Sigmoid colon (tissue), 6 donors: ENCODE measurements at regions not wholly inside any gene's neighbourhood (a gene's known extent, or its start where the extent isn't known, plus 50 kb on each side); places are given as distances from the start of the nearest gene placed in this dataset.

Source experiments
- DNase-seq: peaks from one replicate; pipeline ENCODE4 v3.0.0-alpha.2; 2019
- H3K27ac ChIP-seq, 4 donors: fragments of 200-600 bp; sonication (generic); one replicate each; pipeline ENCODE4 v1.5.1; 2016 to 2019; ENCODE audit warnings: mild to moderate bottlenecking in 1 of 4
- H3K27me3 ChIP-seq, 3 donors: fragments of 200-600 bp; sonication (generic); one replicate each; pipeline ENCODE4 v1.5.1; 2019; ENCODE audit warnings: mild to moderate bottlenecking in 1 of 3
- H3K36me3 ChIP-seq, 4 donors: fragments of 200-600 bp; sonication (generic); one replicate each; pipeline ENCODE4 v1.5.1; 2016 to 2019
- H3K4me1 ChIP-seq, 4 donors: fragments of 200-600 bp; sonication (generic); one replicate each; pipeline ENCODE4 v1.5.1; 2017 to 2019
- H3K4me3 ChIP-seq, 4 donors: fragments of 200-600 bp; sonication (generic); one replicate each; pipeline ENCODE4 v1.5.1; 2017 to 2019; ENCODE audit warnings: mild to moderate bottlenecking in 2 of 4, moderate library complexity in 1 of 4
- H3K9me3 ChIP-seq, 4 donors: fragments of 200-600 bp in 3 of 4; sonication (generic) in 3 of 4; one replicate each; pipeline versions ENCODE4 v1.5.1 to v1.6.1; 2013 to 2019
- EP300 ChIP-seq, 4 donors: sonication (generic); formaldehyde crosslinking; IDR thresholded peaks; one replicate each; pipeline ENCODE4 v1.6.1; 2017; ENCODE audit warnings: antibody characterized with exemption in 4 of 4
- POLR2A ChIP-seq, 2 donors: fragments of 450-650 bp; IDR thresholded peaks; one replicate each; pipeline ENCODE4 v1.6.1; 2016; ENCODE audit warnings: antibody characterized with exemption in 2 of 2, mild to moderate bottlenecking in 2 of 2, moderate library complexity in 2 of 2
- POLR2AphosphoS5 ChIP-seq, 4 donors: sonication (generic); formaldehyde crosslinking; IDR thresholded peaks; one replicate each; pipeline ENCODE4 v1.6.1; 2017; ENCODE audit warnings: antibody characterized with exemption in 4 of 4
- WGBS, 2 donors: extraction: QIAGEN DNeasy Blood & Tissue Kit; methylation state at CpG; one replicate each; pipeline ENCODE4 v1.1.7; 2013; 5-methylcytosine and 5-hydroxymethylcytosine counted together
- intact Hi-C: fragments of 100-400 bp; cut with DNase I; formaldehyde crosslinking; loops from one replicate; pipeline ENCODE4 v1.15.1; 2023
- TF ChIP-seq, protein P1 (sequence below), 4 experiments: fragments of 450-650 bp in 3 of 4; fragments of 200-600 bp in 1 of 4; IDR thresholded peaks; one replicate each; pipeline ENCODE4 v1.5.1; 2016 to 2019; ENCODE audit warnings: antibody characterized with exemption in 4 of 4, mild to moderate bottlenecking in 3 of 4, moderate library complexity in 2 of 4
- donor health status: healthy with polysubstance abuse.
- donor health status: healthy.

DNA sequence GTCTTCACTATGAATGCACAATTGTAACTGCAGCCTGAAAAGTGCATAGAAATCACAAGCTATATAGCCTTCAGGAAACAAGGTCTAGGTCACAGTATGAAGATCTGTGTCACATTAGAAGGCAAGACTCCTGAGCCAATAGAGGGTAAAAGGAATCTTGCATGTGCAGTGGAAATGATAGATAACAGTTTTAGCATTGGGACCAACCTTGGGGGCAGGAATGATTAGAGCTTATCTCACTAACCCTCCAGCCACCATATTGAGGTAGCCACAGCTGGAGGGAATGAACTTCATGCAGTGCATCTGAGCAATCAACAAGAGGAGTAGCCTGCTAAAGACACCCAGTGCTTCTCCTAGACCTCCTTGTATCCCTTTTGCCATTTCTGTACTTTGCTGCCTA is 390.1 kb downstream of the LTN1 start:
- Histone ChIP-seq H3K27ac (no peak overlapping the region), H3K9me3 (peaks cover 0 to 10% (median under 1%) of the 10 kb centered on the region in 4 donors), H3K4me3 (no peak overlapping the region), H3K4me1 (no peaks in the 10 kb centered on the region), H3K27me3 (no peaks in the 10 kb centered on the region), H3K36me3 (no peaks in the 10 kb centered on the region)
- intact Hi-C loops, result no loop called here
- no peak for DNase-seq
- TF ChIP-seq POLR2AphosphoS5 (IDR thresholded peaks at IDR 0.05), result no peak

GRCh38 chr21:28598214-28598613 is 394.5 kb downstream of the LTN1 start:
- no peaks in the 10 kb centered on the region for H3K36me3 ChIP-seq
- no peak for DNase-seq
- no peaks in the 10 kb centered on the region for H3K27me3 ChIP-seq
- no peak overlapping the region for H3K27ac ChIP-seq
- no peaks in the 10 kb centered on the region for H3K4me1 ChIP-seq
- H3K4me3 ChIP-seq, result no peak overlapping the region
- intact Hi-C loops, result no loop called here
- H3K9me3 ChIP-seq, result peaks cover 0 to 10% (median under 1%) of the 10 kb centered on the region in 4 donors
- 89 to 91% methylated on average over 3 of the region's 3 CpGs for WGBS, 2 donors
- TF ChIP-seq EP300 (IDR thresholded peaks at IDR 0.05) (no peak), POLR2AphosphoS5 (IDR thresholded peaks at IDR 0.05) (no peak), POLR2A (IDR thresholded peaks at IDR 0.05) (no peak)
- TF ChIP-seq, protein P1, sequence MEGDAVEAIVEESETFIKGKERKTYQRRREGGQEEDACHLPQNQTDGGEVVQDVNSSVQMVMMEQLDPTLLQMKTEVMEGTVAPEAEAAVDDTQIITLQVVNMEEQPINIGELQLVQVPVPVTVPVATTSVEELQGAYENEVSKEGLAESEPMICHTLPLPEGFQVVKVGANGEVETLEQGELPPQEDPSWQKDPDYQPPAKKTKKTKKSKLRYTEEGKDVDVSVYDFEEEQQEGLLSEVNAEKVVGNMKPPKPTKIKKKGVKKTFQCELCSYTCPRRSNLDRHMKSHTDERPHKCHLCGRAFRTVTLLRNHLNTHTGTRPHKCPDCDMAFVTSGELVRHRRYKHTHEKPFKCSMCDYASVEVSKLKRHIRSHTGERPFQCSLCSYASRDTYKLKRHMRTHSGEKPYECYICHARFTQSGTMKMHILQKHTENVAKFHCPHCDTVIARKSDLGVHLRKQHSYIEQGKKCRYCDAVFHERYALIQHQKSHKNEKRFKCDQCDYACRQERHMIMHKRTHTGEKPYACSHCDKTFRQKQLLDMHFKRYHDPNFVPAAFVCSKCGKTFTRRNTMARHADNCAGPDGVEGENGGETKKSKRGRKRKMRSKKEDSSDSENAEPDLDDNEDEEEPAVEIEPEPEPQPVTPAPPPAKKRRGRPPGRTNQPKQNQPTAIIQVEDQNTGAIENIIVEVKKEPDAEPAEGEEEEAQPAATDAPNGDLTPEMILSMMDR (IDR thresholded peaks at IDR 0.05), result no peak

- 76% methylated on average over 6 of the region's 6 CpGs for WGBS, 2 donors
- no peak for DNase-seq
- TF ChIP-seq POLR2AphosphoS5 (IDR thresholded peaks at IDR 0.05) (no peak), EP300 (IDR thresholded peaks at IDR 0.05) (no peak), POLR2A (IDR thresholded peaks at IDR 0.05) (no peak)
- TF ChIP-seq, protein P1 (IDR thresholded peaks at IDR 0.05), result no peak
- intact Hi-C loops, result no loop called here
- no peak overlapping the region for H3K27ac ChIP-seq
- H3K9me3 ChIP-seq, result peaks cover 0 to 2% (median 0%) of the 10 kb centered on the region in 4 donors
- no peaks in the 10 kb centered on the region for H3K4me1 ChIP-seq
- no peak overlapping the region for H3K4me3 ChIP-seq
- no peaks in the 10 kb centered on the region for H3K27me3 ChIP-seq
- H3K36me3 ChIP-seq, result no peaks in the 10 kb centered on the region
Observed at GRCh38 chr21:28592205-28592865, 400.3 kb downstream of the LTN1 start.

GRCh38 chr21:28590676-28591075 is 402.0 kb downstream of the LTN1 start:
- Histone ChIP-seq H3K9me3 (peaks cover 0 to 2% (median 0%) of the 10 kb centered on the region in 4 donors), H3K4me1 (no peaks in the 10 kb centered on the region), H3K4me3 (no peak overlapping the region), H3K27me3 (no peaks in the 10 kb centered on the region), H3K27ac (no peak overlapping the region), H3K36me3 (no peaks in the 10 kb centered on the region)
- TF ChIP-seq EP300 (IDR thresholded peaks at IDR 0.05) (no peak), POLR2AphosphoS5 (IDR thresholded peaks at IDR 0.05) (no peak), POLR2A (IDR thresholded peaks at IDR 0.05) (no peak)
- TF ChIP-seq, protein P1 (IDR thresholded peaks at IDR 0.05), result no peak
- no peak for DNase-seq
- 80% methylated on average over 3 of the region's 3 CpGs for WGBS, 2 donors
- intact Hi-C loops, result no loop called here

DNA sequence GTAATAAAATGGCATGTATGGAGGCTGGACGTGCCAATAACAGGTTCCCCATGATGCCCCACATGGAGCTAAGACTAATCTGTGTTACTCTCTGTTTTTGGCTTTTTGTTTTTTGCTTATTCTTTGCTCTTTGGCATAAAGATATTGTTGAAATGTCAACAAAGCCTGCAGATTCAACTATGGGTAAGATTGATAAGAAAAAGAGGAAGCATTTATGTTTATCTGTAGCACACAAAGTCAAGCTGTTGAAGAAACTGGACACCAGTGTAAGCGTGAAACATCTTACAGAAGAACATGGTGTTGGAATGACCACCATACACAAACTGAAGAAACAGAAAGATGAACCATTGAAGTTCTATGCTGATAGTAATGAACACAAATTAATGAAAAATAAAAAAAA is 402.7 kb downstream of the LTN1 start:
- no peak for TF ChIP-seq EP300 (IDR thresholded peaks at IDR 0.05)
- TF ChIP-seq, protein P1 (IDR thresholded peaks at IDR 0.05), result no peak
- Histone ChIP-seq H3K27me3 (no peaks in the 10 kb centered on the region), H3K36me3 (no peaks in the 10 kb centered on the region), H3K4me1 (no peaks in the 10 kb centered on the region), H3K4me3 (no peak overlapping the region), H3K27ac (no peak overlapping the region), H3K9me3 (peaks cover 0 to 2% (median 0%) of the 10 kb centered on the region in 4 donors)
- intact Hi-C loops, result no loop called here
- no peak for DNase-seq
- WGBS, 2 donors, result 62 to 68% methylated on average over 2 of the region's 2 CpGs
